PC-3 (cell line): ENCODE measurements at regions not wholly inside any gene's neighbourhood (a gene's known extent, or its start where the extent isn't known, plus 50 kb on each side); places are given as distances from the start of the nearest gene placed in this dataset.
"Not testable (repeated sequence)": the region's sequence is repeated elsewhere in the genome, so short reads cannot be mapped to it uniquely, and the experiment has no call there.

ENCODE experiments used
- ATAC-seq: fragments of 200-7000 bp; cut with Tn5 transposase; 2 replicates; pipeline ENCODE4 v1.9.1; 2020; ENCODE audit warnings: mild to moderate bottlenecking, moderate library complexity
- BruUV-seq: library from RNA; stranded (reverse); fragments of 400-500 nt; replicated peaks from 2 replicates; lab custom pipeline; 2021; lab: Mats Ljungman, UMichigan
- CTCF ChIA-PET: fragments of 300-600 bp; sonication (Branson Sonifier 250); formaldehyde crosslinking; loops from one replicate; lab custom pipeline; 2022; ENCODE audit warnings: antibody characterized with exemption; lab: Charles Lee
- POLR2A ChIA-PET: fragments of 300-600 bp; sonication (Branson Sonifier 250); formaldehyde crosslinking; loops from one replicate; lab custom pipeline; 2022; ENCODE audit warnings: antibody characterized with exemption; ENCODE audit not compliant: unreplicated experiment; lab: Charles Lee
- DNase-seq: peaks from one replicate; pipeline ENCODE4 v3.0.0-alpha.2; 2015
- H2AFZ ChIP-seq: fragments of 300-600 bp; sonication (generic); 2 replicates; pipeline ENCODE4 v1.6.0; 2016; ENCODE audit warnings: antibody characterized with exemption, low read length
- H3F3A ChIP-seq: fragments of 300-600 bp; sonication (generic); one replicate; pipeline ENCODE4 v1.6.0; 2017; ENCODE audit warnings: antibody characterized with exemption, low read length, control low read depth, mild to moderate bottlenecking; ENCODE audit not compliant: unreplicated experiment
- H3K27ac ChIP-seq: fragments of 300-600 bp; sonication (generic); 2 replicates; pipeline ENCODE4 v1.5.1; 2016; ENCODE audit warnings: mild to moderate bottlenecking, low read length
- H3K27me3 ChIP-seq: fragments of 300-600 bp; sonication (generic); 2 replicates; pipeline ENCODE4 v1.6.1; 2016; ENCODE audit warnings: low read length, mixed read lengths
- H3K36me3 ChIP-seq: fragments of 300-600 bp; sonication (generic); 2 replicates; pipeline ENCODE4 v1.6.1; 2016; ENCODE audit warnings: low read depth, mixed run types, low read length, mixed read lengths
- H3K4me1 ChIP-seq: fragments of 300-600 bp; sonication (generic); 2 replicates; pipeline ENCODE4 v1.5.1; 2016; ENCODE audit warnings: low read length; ENCODE audit not compliant: insufficient read depth
- H3K4me2 ChIP-seq: fragments of 300-600 bp; sonication (generic); 2 replicates; pipeline ENCODE4 v1.6.0; 2016; ENCODE audit warnings: low read length
- H3K4me3 ChIP-seq: fragments of 300-600 bp; sonication (generic); 2 replicates; pipeline ENCODE4 v1.5.1; 2016; ENCODE audit warnings: mild to moderate bottlenecking, low read length, mixed read lengths
- H3K79me2 ChIP-seq: fragments of 300-600 bp; sonication (generic); 2 replicates; pipeline ENCODE4 v1.6.1; 2017; ENCODE audit warnings: low read length, mixed read lengths
- H3K9ac ChIP-seq: fragments of 300-600 bp; sonication (generic); 2 replicates; pipeline ENCODE4 v1.6.0; 2016; ENCODE audit warnings: mild to moderate bottlenecking, low read length
- H3K9me2 ChIP-seq: fragments of 300-600 bp; sonication (generic); replicated peaks from 2 replicates; pipeline ENCODE4 v1.6.1; 2016; ENCODE audit warnings: mixed run types, low read length, mixed read lengths
- H3K9me3 ChIP-seq: fragments of 300-600 bp; sonication (generic); 2 replicates; pipeline ENCODE4 v1.6.1; 2016; ENCODE audit warnings: low read length, mixed read lengths
- H4K20me1 ChIP-seq: fragments of 300-600 bp; sonication (generic); 2 replicates; pipeline ENCODE4 v1.6.1; 2016; ENCODE audit warnings: low read length, mixed read lengths
- EZH2 ChIP-seq: fragments of 300-600 bp; sonication (generic); IDR thresholded peaks from one replicate; pipeline ENCODE4 v1.6.1; 2017; ENCODE audit warnings: antibody characterized with exemption, mild to moderate bottlenecking, low read length; ENCODE audit not compliant: unreplicated experiment
- EZH2phosphoT487 ChIP-seq: fragments of 300-600 bp; sonication (generic); IDR thresholded peaks from 2 replicates; pipeline ENCODE4 v1.6.1; 2018; ENCODE audit warnings: mild to moderate bottlenecking, antibody characterized with exemption, low read length, borderline replicate concordance
- intact Hi-C: fragments of 100-400 bp; cut with micrococcal nuclease; formaldehyde crosslinking; loops from 2 replicates; pipeline ENCODE4 v1.9.0; 2023
- TF ChIP-seq, protein P1 (sequence below): fragments of 300-600 bp; sonication (generic); conservative IDR thresholded peaks from 2 replicates; pipeline ENCODE4 v1.5.1; 2017; ENCODE audit warnings: antibody characterized with exemption, low read depth, mild to moderate bottlenecking, low read length

DNA sequence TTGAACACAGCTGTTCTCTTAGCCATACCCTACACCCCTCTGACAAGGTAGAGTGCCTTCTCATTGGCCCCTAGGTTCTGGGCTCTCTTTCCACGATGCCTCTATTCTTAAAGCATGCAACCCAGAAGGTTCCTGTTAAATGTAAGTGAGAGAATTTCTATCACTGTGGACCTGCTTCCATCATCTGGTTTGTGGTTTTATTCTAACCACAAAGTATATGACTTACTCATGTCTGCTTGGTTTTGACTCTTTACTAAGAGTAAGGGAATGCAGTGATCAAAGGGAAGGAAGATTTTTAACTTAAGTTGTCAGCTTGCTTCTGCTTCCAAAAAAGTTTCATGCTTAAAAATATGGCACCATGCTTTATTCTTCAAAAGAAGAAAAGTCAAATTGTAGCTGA is 80.2 kb downstream of the ANKEF1 start:
- H3K9ac ChIP-seq: no peak overlapping the region
- TF ChIP-seq, protein P1, sequence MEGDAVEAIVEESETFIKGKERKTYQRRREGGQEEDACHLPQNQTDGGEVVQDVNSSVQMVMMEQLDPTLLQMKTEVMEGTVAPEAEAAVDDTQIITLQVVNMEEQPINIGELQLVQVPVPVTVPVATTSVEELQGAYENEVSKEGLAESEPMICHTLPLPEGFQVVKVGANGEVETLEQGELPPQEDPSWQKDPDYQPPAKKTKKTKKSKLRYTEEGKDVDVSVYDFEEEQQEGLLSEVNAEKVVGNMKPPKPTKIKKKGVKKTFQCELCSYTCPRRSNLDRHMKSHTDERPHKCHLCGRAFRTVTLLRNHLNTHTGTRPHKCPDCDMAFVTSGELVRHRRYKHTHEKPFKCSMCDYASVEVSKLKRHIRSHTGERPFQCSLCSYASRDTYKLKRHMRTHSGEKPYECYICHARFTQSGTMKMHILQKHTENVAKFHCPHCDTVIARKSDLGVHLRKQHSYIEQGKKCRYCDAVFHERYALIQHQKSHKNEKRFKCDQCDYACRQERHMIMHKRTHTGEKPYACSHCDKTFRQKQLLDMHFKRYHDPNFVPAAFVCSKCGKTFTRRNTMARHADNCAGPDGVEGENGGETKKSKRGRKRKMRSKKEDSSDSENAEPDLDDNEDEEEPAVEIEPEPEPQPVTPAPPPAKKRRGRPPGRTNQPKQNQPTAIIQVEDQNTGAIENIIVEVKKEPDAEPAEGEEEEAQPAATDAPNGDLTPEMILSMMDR: no peak
- TF ChIP-seq EZH2 (no peak), EZH2phosphoT487 (no peak)
- ATAC-seq: no peak
- peak; percentile 73 for DNase-seq
- no peak overlapping the region for H3K27ac ChIP-seq
- no peaks in the 10 kb centered on the region for H3K79me2 ChIP-seq
- H3K36me3 ChIP-seq: no peaks in the 10 kb centered on the region
- no TSS peak for BruUV-seq
- no peaks in the 10 kb centered on the region for H3K27me3 ChIP-seq
- H3K9me3 ChIP-seq: no peaks in the 10 kb centered on the region
- intact Hi-C loops: no loop called here
- H3K4me3 ChIP-seq: no peak overlapping the region
- H3F3A ChIP-seq: no peaks in the 10 kb centered on the region
- H3K4me2 ChIP-seq: no peak overlapping the region; the same call in 1 of the 2 replicates
- POLR2A ChIA-PET: interaction anchor here (0.6 kb wide), 1 partner anchor 1705 kb away, joined by 6 read pairs; no protein-coding TSS in a partner anchor
- H3K9me2 ChIP-seq: no peaks in the 10 kb centered on the region
- H4K20me1 ChIP-seq: no peaks in the 10 kb centered on the region
- H2AFZ ChIP-seq: no peak overlapping the region
- H3K4me1 ChIP-seq: peaks cover 28% of the 10 kb centered on the region
- CTCF ChIA-PET: no interaction called here

DNA sequence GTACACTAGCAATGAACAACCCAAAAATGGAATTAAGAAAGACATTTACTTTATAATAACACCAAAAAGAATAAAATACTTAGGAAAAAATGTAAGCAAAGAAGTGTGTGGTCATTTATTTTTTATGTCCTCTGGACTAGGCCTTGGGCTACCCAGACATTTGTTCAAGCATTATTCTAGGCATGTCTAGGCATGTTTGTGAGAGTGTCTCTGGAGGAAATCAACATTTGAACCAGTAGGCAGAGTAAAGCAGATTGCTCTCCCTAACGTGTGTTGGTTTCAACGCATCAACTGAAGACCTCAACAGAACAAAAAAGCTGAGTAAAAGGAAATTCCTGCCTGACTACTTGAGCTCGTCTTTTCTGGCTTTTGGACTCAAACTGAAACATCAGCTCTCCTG is 84.5 kb downstream of the ANKEF1 start:
- ATAC-seq (no peak), DNase-seq (no peak)
- Histone ChIP-seq H3F3A (no peaks in the 10 kb centered on the region), H3K27ac (no peak overlapping the region), H3K79me2 (no peaks in the 10 kb centered on the region), H3K9ac (no peak overlapping the region), H3K9me2 (no peaks in the 10 kb centered on the region), H3K4me1 (peaks cover 13% of the 10 kb centered on the region), H4K20me1 (no peaks in the 10 kb centered on the region), H3K4me3 (no peak overlapping the region), H3K27me3 (0 out of 2 replicates have a peak, but pooled peaks cover 7% of the 10 kb centered on the region), H3K36me3 (no peaks in the 10 kb centered on the region), H3K9me3 (no peaks in the 10 kb centered on the region), H3K4me2 (no peak overlapping the region), H2AFZ (no peak overlapping the region)
- intact Hi-C loops: no loop called here
- CTCF ChIA-PET: no interaction called here
- TF ChIP-seq EZH2phosphoT487: no peak
- TF ChIP-seq, protein P1: no peak
- no peak for TF ChIP-seq EZH2
- no TSS peak for BruUV-seq
- POLR2A ChIA-PET: no interaction called here

- peaks cover 20% of the 10 kb centered on the region; the same call in 1 of the 2 replicates for H3K27me3 ChIP-seq
- CTCF ChIA-PET, ATAC-seq, H3K9ac ChIP-seq, POLR2A ChIA-PET, H3K4me3 ChIP-seq, H3K9me2 ChIP-seq, intact Hi-C loops, H3K36me3 ChIP-seq, BruUV-seq, H3K4me2 ChIP-seq, H3K9me3 ChIP-seq, H3K79me2 ChIP-seq, H3K4me1 ChIP-seq, H3K27ac ChIP-seq, H4K20me1 ChIP-seq, DNase-seq, H3F3A ChIP-seq, H2AFZ ChIP-seq: not testable (repeated sequence)
These were observed 90.1 kb downstream of the ANKEF1 start for GRCh38 chr20:10124883-10125282.
